ENCODE measurements at regions not wholly inside any gene's neighbourhood (a gene's known extent, or its start where the extent isn't known, plus 50 kb on each side); places are given as distances from the start of the nearest gene placed in this dataset.
"Not testable (repeated sequence)": the region's sequence is repeated elsewhere in the genome, so short reads cannot be mapped to it uniquely, and the experiment has no call there.

GRCh38 chr4:19596342-19596741 lies 655.4 kb upstream of the SLIT2 start:
- no peak for DNase-seq (ENCODE audit: low read depth)

- DNase-seq (ENCODE audit: low read depth): no peak
Observed at GRCh38 chr4:19592391-19592790, 659.3 kb upstream of the SLIT2 start.

DNA sequence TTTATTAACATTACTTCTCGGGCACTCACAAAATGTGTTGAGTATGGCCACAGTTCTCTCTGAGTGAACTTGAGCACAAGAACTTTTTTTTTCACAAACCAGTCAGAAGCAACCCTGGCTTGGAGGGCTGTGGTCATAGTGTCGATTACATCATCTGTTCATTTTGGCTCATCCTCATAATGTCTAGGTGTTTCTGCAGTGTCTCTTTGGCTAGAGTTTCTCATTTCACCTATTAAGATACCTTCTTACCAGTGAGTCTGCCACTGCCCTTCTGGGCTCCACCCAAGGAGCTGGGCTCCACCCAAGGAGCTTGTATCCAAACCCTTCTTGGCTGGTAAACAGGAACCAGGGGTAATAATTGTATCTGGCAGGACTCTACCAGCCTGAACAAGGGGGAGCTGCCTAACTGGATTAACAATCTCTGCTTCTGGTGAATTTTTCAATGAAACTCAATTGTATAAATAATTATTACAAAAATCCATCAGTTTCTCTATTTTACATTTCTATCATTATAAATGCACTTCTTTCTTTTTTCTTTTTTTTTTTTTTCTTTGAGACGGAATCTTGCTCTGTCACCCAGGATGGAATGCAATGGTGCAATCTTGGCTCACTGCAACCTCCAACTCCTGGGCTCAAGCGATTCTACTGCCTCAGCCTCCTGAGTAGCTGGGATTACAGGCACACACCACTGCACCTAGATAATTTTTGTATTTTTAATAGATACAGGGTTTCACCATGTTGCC lies 667.7 kb upstream of the SLIT2 start:
- DNase-seq (ENCODE audit: low read depth): no peak

GRCh38 chr4:19580095-19580494 lies 671.6 kb upstream of the SLIT2 start:
- no peak for DNase-seq (ENCODE audit: low read depth)

GRCh38 chr4:19579608-19580007 lies 672.1 kb upstream of the SLIT2 start:
- no peak for DNase-seq (ENCODE audit: low read depth)

GRCh38 chr4:19577097-19577496 lies 674.6 kb upstream of the SLIT2 start:
- DNase-seq (ENCODE audit: low read depth): no peak

DNA sequence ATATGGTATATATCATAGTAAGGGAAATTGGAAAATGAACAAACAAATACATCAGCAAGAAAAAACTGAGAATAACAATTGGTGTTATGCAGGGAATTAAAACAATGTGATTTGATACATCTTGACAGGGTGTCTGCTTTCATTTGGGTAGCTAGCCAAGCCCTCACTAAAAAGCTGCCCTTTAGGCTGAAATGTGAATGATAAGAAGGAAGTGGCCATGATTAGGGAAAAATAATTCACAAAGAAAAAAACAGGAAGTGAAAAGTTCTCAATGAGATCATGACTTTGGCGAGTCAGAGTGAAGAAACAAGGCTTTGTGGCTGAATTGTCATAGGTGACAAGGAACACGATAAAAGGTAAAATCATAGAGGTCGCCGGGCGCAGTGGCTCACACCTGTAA lies 675.8 kb upstream of the SLIT2 start:
- DNase-seq (ENCODE audit: low read depth): no peak

- DNase-seq (ENCODE audit: low read depth): no peak
Observed at GRCh38 chr4:19566041-19566440, 685.7 kb upstream of the SLIT2 start.

DNA sequence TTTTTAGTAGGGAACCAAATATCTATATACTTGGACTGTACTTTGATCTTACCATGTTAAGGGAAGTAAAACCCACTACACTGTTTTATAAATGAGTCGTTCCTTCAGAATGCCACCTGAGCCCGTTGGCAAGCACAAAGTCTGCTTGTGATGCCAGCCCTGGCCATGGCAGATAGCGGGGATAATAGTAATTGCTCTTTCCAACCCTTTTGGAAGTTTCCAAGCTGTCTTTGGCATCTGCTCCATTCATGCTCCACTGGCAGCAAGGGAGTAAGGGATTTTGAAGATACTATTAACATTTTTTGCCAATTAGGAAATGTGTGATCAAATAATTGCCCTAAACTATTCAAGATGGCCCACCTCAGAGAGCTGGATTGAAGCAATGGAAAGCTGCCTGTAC lies 689.2 kb upstream of the SLIT2 start:
- no peak for DNase-seq (ENCODE audit: low read depth)

- no peak for DNase-seq (ENCODE audit: low read depth)
Observed at GRCh38 chr4:19557161-19557560, 694.5 kb upstream of the SLIT2 start.

GRCh38 chr4:19556276-19556675 lies 695.4 kb upstream of the SLIT2 start:
- DNase-seq (ENCODE audit: low read depth): not testable (repeated sequence)

- no peak for DNase-seq (ENCODE audit: low read depth)
Observed at GRCh38 chr4:19547463-19547862, 704.2 kb upstream of the SLIT2 start.

DNA sequence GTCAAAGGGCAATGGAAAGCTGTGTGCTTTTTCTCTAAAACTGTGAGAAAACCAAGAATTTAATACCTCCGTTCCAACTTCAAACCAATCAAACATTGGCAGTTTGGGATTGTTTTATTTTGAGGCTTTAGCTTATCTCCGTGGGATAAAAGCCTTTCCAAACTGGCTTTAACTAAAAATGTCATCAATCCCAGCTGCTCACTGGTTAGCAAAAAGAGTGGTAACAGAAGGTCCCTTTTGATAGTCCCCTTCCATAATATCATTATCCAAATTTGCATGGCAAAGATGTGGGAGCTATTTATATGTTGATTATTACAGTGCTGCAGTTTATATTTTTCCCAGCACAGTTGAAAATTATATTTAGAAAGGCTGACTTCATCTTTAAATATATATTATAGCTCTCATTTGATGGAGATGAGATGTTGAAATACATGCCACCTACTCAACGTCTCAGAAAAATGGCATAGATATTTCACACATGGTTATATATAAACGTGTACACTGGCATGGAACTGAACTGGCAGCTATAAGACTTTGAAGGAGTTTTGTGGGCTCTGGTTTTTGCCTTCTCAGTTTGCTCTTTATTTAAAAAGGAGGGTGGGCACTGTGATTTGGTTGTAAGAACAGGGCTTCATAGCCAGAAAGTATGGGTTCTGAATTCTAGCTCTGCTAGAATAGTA lies 707.1 kb upstream of the SLIT2 start:
- DNase-seq (ENCODE audit: low read depth): no peak

- DNase-seq (ENCODE audit: low read depth): no peak
Observed at GRCh38 chr4:19540859-19541540, 710.7 kb upstream of the SLIT2 start.

DNA sequence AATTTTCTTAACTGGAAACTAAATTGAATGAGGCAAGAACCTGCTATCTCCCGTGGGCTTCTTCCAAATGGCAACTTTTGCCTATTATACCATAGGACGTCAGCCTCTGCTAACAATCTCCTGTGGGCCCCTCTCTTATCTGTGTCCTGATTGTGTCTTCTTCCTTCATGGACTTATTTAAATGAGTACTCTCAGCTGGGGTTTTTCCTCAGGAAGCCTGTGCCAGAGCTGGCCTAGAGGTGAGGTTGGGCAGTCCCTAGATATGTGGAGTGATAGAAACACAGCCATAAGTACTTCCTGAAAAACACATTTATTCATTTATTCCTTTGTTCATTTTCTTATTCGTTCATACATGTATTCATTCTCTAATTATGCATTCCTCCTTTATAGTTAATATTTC lies 712.5 kb upstream of the SLIT2 start:
- DNase-seq (ENCODE audit: low read depth): no peak

- no peak for DNase-seq (ENCODE audit: low read depth)
Observed at GRCh38 chr4:19534159-19534558, 717.5 kb upstream of the SLIT2 start.

- DNase-seq (ENCODE audit: low read depth): no peak
Observed at GRCh38 chr4:19531906-19532848, 719.5 kb upstream of the SLIT2 start.

DNA sequence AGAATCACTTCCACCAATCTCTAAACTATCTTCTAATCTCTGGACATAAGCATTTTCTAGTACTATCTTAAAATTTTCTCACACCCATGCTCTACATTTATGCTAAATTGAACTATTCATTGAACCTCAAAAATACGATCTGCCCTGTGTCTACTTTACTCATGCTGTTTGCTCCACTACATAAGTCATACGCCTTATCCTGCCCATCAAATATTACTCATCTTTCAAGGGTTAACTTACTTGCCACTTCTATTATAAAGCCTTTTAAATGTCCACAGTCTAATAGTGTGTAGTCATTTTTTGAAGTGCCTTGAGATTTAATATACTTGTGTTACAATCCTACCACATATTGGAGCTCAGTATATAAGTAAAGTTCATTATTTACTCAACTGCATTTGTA lies 727.7 kb upstream of the SLIT2 start:
- no peak for DNase-seq (ENCODE audit: low read depth)

GRCh38 chr4:19522966-19523365 lies 728.7 kb upstream of the SLIT2 start:
- no peak for DNase-seq (ENCODE audit: low read depth)

- no peak for DNase-seq (ENCODE audit: low read depth)
Observed at GRCh38 chr4:19520939-19521520, 730.7 kb upstream of the SLIT2 start.

DNA sequence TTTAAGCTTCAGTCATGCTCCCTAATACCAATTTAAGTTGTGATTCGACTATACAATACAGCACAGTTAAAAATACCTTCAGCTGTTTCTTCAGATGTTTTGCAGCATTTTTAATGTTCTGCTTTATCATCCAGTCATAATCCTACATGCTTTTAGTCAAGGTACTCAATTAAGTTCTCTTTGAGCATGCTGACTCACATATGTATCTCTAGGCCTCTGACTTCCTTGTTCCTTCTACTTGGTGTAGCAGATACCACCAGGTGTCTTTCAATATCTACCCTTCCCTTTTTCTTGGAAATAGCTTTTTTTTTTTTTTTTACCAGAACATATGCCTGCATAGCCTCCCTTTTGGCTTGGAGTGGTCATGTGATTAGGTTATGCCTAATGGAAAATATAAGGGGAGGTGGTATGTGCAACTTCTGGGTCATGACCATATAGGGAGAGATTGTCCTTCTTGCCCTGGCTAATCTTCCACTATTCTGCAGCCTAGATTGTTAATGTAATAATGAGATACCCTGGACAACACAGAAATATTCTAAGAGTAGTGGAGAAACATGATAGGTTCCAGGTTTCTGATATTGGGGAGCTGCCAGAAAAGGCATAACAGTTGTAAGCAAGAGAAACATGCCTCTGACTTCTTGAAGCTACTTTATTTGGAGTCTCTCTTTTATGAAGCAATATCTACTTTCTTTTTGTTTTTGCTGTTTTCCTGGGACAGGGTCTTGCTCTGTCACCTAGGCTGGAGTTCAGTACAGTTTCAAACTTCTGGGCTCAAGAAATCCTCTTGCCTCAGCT lies 737.2 kb upstream of the SLIT2 start:
- no peak for DNase-seq (ENCODE audit: low read depth)
